ENCODE measurements at regions not wholly inside any gene's neighbourhood (a gene's known extent, or its start where the extent isn't known, plus 50 kb on each side); places are given as distances from the start of the nearest gene placed in this dataset.

DNA sequence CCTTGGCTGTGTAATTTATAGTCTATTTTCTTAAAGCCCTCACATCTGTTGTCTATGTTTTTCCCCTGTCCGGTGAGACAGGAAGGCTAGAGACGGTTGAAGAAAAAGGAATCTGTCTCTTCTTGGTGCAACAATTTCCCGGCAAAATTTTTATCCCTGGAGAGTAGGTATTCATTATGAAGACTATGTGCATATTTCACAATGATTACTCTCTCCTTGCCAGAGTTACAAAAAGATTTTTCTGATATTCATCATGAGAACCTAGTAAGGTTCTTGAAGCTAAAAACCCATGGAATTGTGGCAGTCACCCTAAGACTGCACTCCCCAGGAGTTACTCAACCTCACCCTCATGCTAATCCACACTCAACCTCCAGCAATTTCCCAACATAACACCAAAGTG is 55.0 kb upstream of the GHITM start:
- TF ChIP-seq POLR2A (IDR thresholded peaks at IDR 0.05) = no peak
- TF ChIP-seq, protein P1, sequence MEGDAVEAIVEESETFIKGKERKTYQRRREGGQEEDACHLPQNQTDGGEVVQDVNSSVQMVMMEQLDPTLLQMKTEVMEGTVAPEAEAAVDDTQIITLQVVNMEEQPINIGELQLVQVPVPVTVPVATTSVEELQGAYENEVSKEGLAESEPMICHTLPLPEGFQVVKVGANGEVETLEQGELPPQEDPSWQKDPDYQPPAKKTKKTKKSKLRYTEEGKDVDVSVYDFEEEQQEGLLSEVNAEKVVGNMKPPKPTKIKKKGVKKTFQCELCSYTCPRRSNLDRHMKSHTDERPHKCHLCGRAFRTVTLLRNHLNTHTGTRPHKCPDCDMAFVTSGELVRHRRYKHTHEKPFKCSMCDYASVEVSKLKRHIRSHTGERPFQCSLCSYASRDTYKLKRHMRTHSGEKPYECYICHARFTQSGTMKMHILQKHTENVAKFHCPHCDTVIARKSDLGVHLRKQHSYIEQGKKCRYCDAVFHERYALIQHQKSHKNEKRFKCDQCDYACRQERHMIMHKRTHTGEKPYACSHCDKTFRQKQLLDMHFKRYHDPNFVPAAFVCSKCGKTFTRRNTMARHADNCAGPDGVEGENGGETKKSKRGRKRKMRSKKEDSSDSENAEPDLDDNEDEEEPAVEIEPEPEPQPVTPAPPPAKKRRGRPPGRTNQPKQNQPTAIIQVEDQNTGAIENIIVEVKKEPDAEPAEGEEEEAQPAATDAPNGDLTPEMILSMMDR (IDR thresholded peaks at IDR 0.05) = no peak

Measured in heart left ventricle (tissue), 13 donors.